Endothelial cell of umbilical vein (primary cell): ENCODE measurements at regions not wholly inside any gene's neighbourhood (a gene's known extent, or its start where the extent isn't known, plus 50 kb on each side); places are given as distances from the start of the nearest gene placed in this dataset.

Source experiments
- BruUV-seq: library from RNA; stranded (reverse); fragments of 400-500 nt; replicated peaks from 2 replicates; lab custom pipeline; 2021; lab: Mats Ljungman, UMichigan
- CTCF ChIA-PET: fragments of 300-600, 350-600 bp; sonication (Branson Sonifier 250); formaldehyde crosslinking; loops from one replicate; lab custom pipeline; 2021; ENCODE audit warnings: antibody characterized with exemption, inconsistent platforms; lab: Charles Lee
- POLR2A ChIA-PET: fragments of 300-600, 350-600 bp; sonication (Branson Sonifier 250); formaldehyde crosslinking; loops from one replicate; lab custom pipeline; 2021; ENCODE audit warnings: antibody characterized with exemption, inconsistent platforms; lab: Charles Lee
- DNase-seq: peaks from one replicate; pipeline ENCODE4 v3.0.0-alpha.2; 2011; ENCODE audit warnings: low read depth, low spot score
- FAIRE-seq: peaks from 2 replicates; lab custom pipeline; 2011; peaks lifted over from hg19 to GRCh38; lab: Jason Lieb, UNC
- H2AFZ ChIP-seq: 2 replicates; pipeline ENCODE4 v1.6.0; 2012; ENCODE audit warnings: low read depth, low read length, control low read depth, inconsistent platforms
- H3K27ac ChIP-seq: 2 replicates; pipeline ENCODE4 v1.5.1; 2011; ENCODE audit warnings: low read depth, mild to moderate bottlenecking, control low read depth, low read length, moderate library complexity; ENCODE audit not compliant: insufficient read depth
- H3K27me3 ChIP-seq, 2 experiments: 2 replicates each; pipeline versions ENCODE4 v1.6.0 to v1.6.1; 2011; ENCODE audit warnings: low read length in 2 of 2, mixed read lengths in 1 of 2; ENCODE audit not compliant: control insufficient read depth in 2 of 2, insufficient read depth in 2 of 2
- H3K36me3 ChIP-seq, 2 experiments: 2 replicates in 1 of 2; 3 replicates in 1 of 2; pipeline ENCODE4 v1.5.1; 2011; ENCODE audit warnings: low read length in 2 of 2, mild to moderate bottlenecking in 1 of 2, moderate library complexity in 1 of 2; ENCODE audit not compliant: control insufficient read depth in 2 of 2, insufficient read depth in 2 of 2; ENCODE audit errors: extremely low read depth in 1 of 2
- H3K4me1 ChIP-seq: 3 replicates; pipeline ENCODE4 v1.5.1; 2011; ENCODE audit warnings: mild to moderate bottlenecking, low read length; ENCODE audit not compliant: control insufficient read depth, insufficient read depth; ENCODE audit errors: extremely low read depth
- H3K4me2 ChIP-seq: 2 replicates; pipeline ENCODE4 v1.6.1; 2011; ENCODE audit warnings: low read length, control low read depth, mixed read lengths; ENCODE audit not compliant: insufficient read depth
- H3K4me3 ChIP-seq, 3 experiments: fragments of 200-600 bp in 1 of 3; sonication (generic), shearing (Covaris generic) in 1 of 3; replicated peaks in 1 of 3; 2 replicates each; pipeline ENCODE4 v1.5.1; 2011 to 2016; ENCODE audit warnings: control low read depth in 3 of 3, low read length in 3 of 3, mild to moderate bottlenecking in 2 of 3, inconsistent platforms in 1 of 3, low read depth in 1 of 3, moderate library complexity in 1 of 3; ENCODE audit not compliant: insufficient read depth in 1 of 3
- H3K79me2 ChIP-seq: 2 replicates; pipeline ENCODE4 v1.6.0; 2012; ENCODE audit warnings: low read length, inconsistent platforms; ENCODE audit not compliant: control insufficient read depth, insufficient read depth
- H3K9ac ChIP-seq: replicated peaks from 2 replicates; pipeline ENCODE3; 2011; ENCODE audit warnings: low read length, control low read depth; ENCODE audit not compliant: insufficient read depth; ENCODE audit errors: extremely low read depth
- H3K9me1 ChIP-seq: replicated peaks from 3 replicates; pipeline ENCODE4 v1.6.0; 2011; ENCODE audit warnings: mild to moderate bottlenecking, low read length; ENCODE audit not compliant: control insufficient read depth, insufficient read depth; ENCODE audit errors: extremely low read depth
- H3K9me3 ChIP-seq: replicated peaks from 2 replicates; pipeline ENCODE4 v1.5.1; 2012; ENCODE audit warnings: low read length, inconsistent platforms; ENCODE audit not compliant: control insufficient read depth, insufficient read depth
- H4K20me1 ChIP-seq: replicated peaks from 2 replicates; pipeline ENCODE3; 2011; ENCODE audit warnings: mild to moderate bottlenecking, low read length; ENCODE audit not compliant: control insufficient read depth, insufficient read depth; ENCODE audit errors: extremely low read depth
- EZH2 ChIP-seq: IDR thresholded peaks from 2 replicates; pipeline ENCODE4 v1.6.1; 2012; ENCODE audit warnings: borderline replicate concordance, low read depth, mild to moderate bottlenecking, moderate library complexity, low read length, inconsistent platforms; ENCODE audit not compliant: severe bottlenecking
- FOS ChIP-seq: IDR thresholded peaks from 2 replicates; pipeline ENCODE4 v1.6.1; 2011; ENCODE audit warnings: mild to moderate bottlenecking, low read length, moderate library complexity, borderline replicate concordance; ENCODE audit not compliant: insufficient read depth
- GATA2 ChIP-seq: IDR thresholded peaks from 2 replicates; pipeline ENCODE4 v1.7.0; 2011; ENCODE audit warnings: low read depth, mild to moderate bottlenecking, moderate library complexity, mixed read lengths, low read length; ENCODE audit not compliant: insufficient read length, insufficient read depth
- JUN ChIP-seq: IDR thresholded peaks from 2 replicates; pipeline ENCODE4 v1.6.1; 2011; ENCODE audit warnings: borderline replicate concordance, low read depth; ENCODE audit not compliant: insufficient read length, insufficient read depth
- MYC ChIP-seq: IDR thresholded peaks from one replicate; pipeline ENCODE4 v1.6.1; 2011; ENCODE audit warnings: mild to moderate bottlenecking, low read depth, low read length
- POLR2A ChIP-seq: IDR thresholded peaks from 2 replicates; pipeline ENCODE4 v1.6.1; 2012; ENCODE audit warnings: low read depth, mild to moderate bottlenecking, control low read depth, low read length
- POLR2AphosphoS5 ChIP-seq: IDR thresholded peaks from 2 replicates; pipeline ENCODE4 v1.6.1; 2012; ENCODE audit warnings: low read depth, mild to moderate bottlenecking, control low read depth, low read length, moderate library complexity; ENCODE audit not compliant: insufficient read depth
- dilution Hi-C: fragments of 300-500 bp; cut with MboI; formaldehyde crosslinking; loops from one replicate; pipeline ENCODE4 v1.15.0; 2019; ENCODE audit warnings: low sequenced_read_pairs; ENCODE audit not compliant: extremely low pct_ligation_motif_present
- intact Hi-C: fragments of 100-400 bp; cut with micrococcal nuclease; formaldehyde crosslinking; loops from one replicate; pipeline ENCODE4 v1.10.0; 2022
- TF ChIP-seq, protein P1 (sequence below): IDR thresholded peaks from 2 replicates; pipeline ENCODE4 v1.6.1; 2011; ENCODE audit not compliant: insufficient read depth, insufficient read length
- TF ChIP-seq, protein P2 (sequence below), 2 donors: IDR thresholded peaks; 1 replicate in 1 of 2; 2 replicates in 1 of 2; pipeline ENCODE4 v1.5.1; 2011; ENCODE audit warnings: low read length in 2 of 2, mild to moderate bottlenecking in 2 of 2, moderate library complexity in 2 of 2, control low read depth in 1 of 2, inconsistent platforms in 1 of 2, low read depth in 1 of 2; ENCODE audit not compliant: insufficient read depth in 1 of 2; ENCODE audit errors: extremely low read depth in 1 of 2

- Histone ChIP-seq H4K20me1 (no peaks in the 10 kb centered on the region), H3K9me3 (no peaks in the 10 kb centered on the region), H3K27ac (no peak overlapping the region), H3K4me1 (no peaks in the 10 kb centered on the region), H3K4me3 (no peak overlapping the region), H3K9ac (no peak overlapping the region), H3K4me2 (no peak overlapping the region), H3K27me3 (no peaks in the 10 kb centered on the region), H3K36me3 (no peaks in the 10 kb centered on the region), H3K9me1 (no peaks in the 10 kb centered on the region), H2AFZ (no peak overlapping the region), H3K79me2 (no peaks in the 10 kb centered on the region)
- POLR2A ChIA-PET, result no interaction called here
- no TSS peak for BruUV-seq
- no peak for FAIRE-seq
- no peak for DNase-seq
- CTCF ChIA-PET, result no interaction called here
- TF ChIP-seq, protein P1, sequence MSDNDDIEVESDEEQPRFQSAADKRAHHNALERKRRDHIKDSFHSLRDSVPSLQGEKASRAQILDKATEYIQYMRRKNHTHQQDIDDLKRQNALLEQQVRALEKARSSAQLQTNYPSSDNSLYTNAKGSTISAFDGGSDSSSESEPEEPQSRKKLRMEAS, result no peak
- TF ChIP-seq POLR2A (no peak), JUN (no peak), POLR2AphosphoS5 (no peak)
- TF ChIP-seq, protein P2, sequence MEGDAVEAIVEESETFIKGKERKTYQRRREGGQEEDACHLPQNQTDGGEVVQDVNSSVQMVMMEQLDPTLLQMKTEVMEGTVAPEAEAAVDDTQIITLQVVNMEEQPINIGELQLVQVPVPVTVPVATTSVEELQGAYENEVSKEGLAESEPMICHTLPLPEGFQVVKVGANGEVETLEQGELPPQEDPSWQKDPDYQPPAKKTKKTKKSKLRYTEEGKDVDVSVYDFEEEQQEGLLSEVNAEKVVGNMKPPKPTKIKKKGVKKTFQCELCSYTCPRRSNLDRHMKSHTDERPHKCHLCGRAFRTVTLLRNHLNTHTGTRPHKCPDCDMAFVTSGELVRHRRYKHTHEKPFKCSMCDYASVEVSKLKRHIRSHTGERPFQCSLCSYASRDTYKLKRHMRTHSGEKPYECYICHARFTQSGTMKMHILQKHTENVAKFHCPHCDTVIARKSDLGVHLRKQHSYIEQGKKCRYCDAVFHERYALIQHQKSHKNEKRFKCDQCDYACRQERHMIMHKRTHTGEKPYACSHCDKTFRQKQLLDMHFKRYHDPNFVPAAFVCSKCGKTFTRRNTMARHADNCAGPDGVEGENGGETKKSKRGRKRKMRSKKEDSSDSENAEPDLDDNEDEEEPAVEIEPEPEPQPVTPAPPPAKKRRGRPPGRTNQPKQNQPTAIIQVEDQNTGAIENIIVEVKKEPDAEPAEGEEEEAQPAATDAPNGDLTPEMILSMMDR (IDR thresholded peaks at IDR 0.05; ENCODE audit: extremely low read depth in 1 of 2, insufficient read depth in 1 of 2, low read depth in 1 of 2, low read length in 2 of 2), result no peak
- intact Hi-C loops, result no loop called here
- dilution Hi-C loops, result no loop called here
Measured at GRCh38 chr7:138287549-138287948, 172.5 kb upstream of the TRIM24 start.

DNA sequence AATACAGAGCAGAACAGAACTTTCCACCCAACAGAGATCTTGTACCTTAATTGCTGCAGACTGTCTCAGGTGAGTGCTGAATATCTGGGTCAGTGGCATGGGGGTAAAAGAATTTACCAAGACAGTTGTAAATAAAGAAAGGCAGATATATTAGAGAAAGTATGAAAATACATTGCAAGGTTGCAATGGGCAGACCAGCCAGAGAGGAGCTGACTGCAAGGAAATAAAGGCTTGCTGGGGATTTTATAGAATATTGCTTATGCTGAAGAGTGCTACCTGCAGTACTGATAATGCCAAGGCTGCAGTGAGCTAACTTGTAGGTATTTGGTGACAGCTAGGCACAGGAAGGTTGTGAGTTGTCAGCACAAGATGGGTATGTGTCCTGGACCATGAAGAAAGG is 171.0 kb upstream of the TRIM24 start:
- no peaks in the 10 kb centered on the region for H3K79me2 ChIP-seq
- H3K36me3 ChIP-seq, result no peaks in the 10 kb centered on the region
- H4K20me1 ChIP-seq, result no peaks in the 10 kb centered on the region
- ChIA-PET CTCF (no interaction called here), POLR2A (no interaction called here)
- H3K9me3 ChIP-seq, result no peaks in the 10 kb centered on the region
- no peaks in the 10 kb centered on the region for H3K9me1 ChIP-seq
- no peak overlapping the region for H3K9ac ChIP-seq
- H3K27me3 ChIP-seq, result no peaks in the 10 kb centered on the region
- H2AFZ ChIP-seq, result no peak overlapping the region
- no peak for TF ChIP-seq GATA2
- TF ChIP-seq MYC, result no peak
- TF ChIP-seq, protein P2 (IDR thresholded peaks at IDR 0.05; ENCODE audit: extremely low read depth in 1 of 2, insufficient read depth in 1 of 2, low read depth in 1 of 2, low read length in 2 of 2), result no peak
- no peak for TF ChIP-seq EZH2
- no peak for TF ChIP-seq FOS
- TF ChIP-seq, protein P1, result no peak
- no peak for TF ChIP-seq POLR2A
- TF ChIP-seq POLR2AphosphoS5, result no peak
- no peak for TF ChIP-seq JUN
- BruUV-seq, result no TSS peak
- H3K4me3 ChIP-seq, result no peak overlapping the region
- no peak for DNase-seq
- intact Hi-C loops, result no loop called here
- dilution Hi-C loops, result no loop called here
- FAIRE-seq, result no peak
- H3K27ac ChIP-seq, result no peak overlapping the region
- no peak overlapping the region for H3K4me2 ChIP-seq
- H3K4me1 ChIP-seq, result no peaks in the 10 kb centered on the region
